ENCODE measurements at regions not wholly inside any gene's neighbourhood (a gene's known extent, or its start where the extent isn't known, plus 50 kb on each side); places are given as distances from the start of the nearest gene placed in this dataset.

- BruUV-seq (replicated peaks) = no TSS peak
- intact Hi-C loops (cut with micrococcal nuclease) = no loop called here
- ChIA-PET CTCF (ENCODE audit: low intra/inter-chr PET ratio) (no interaction called here), POLR2A (no interaction called here)
- Histone ChIP-seq H3K4me2 (ENCODE audit: insufficient read depth, low read length) (no peak overlapping the region), H3K9me3 (replicated peaks; ENCODE audit: control insufficient read depth, insufficient read depth, low read depth, low read length) (no peaks in the 10 kb centered on the region), H3K27me3 (ENCODE audit: control insufficient read depth in 2 of 2, insufficient read depth in 2 of 2, low read length in 2 of 2) (no peaks in the 10 kb centered on the region), H3K9me1 (ENCODE audit: control insufficient read depth, insufficient read depth, low read length) (no peaks in the 10 kb centered on the region), H3K4me3 (no peak overlapping the region), H4K20me1 (replicated peaks; ENCODE audit: control insufficient read depth, insufficient read depth, low read length) (no peaks in the 10 kb centered on the region), H3K27ac (ENCODE audit: extremely low read depth, low read depth, low read length) (no peak overlapping the region), H3K4me1 (replicated peaks in 1 of 2; ENCODE audit: control insufficient read depth in 2 of 2, insufficient read depth in 2 of 2, low read length in 2 of 2) (no peaks in the 10 kb centered on the region), H3K79me2 (ENCODE audit: control insufficient read depth, insufficient read depth, low read length) (no peaks in the 10 kb centered on the region), H3K9ac (ENCODE audit: insufficient read depth in 1 of 2, low read depth in 2 of 2, low read length in 2 of 2) (no peak overlapping the region), H3K36me3 (ENCODE audit: control insufficient read depth, insufficient read depth, low read length) (no peaks in the 10 kb centered on the region), H2AFZ (ENCODE audit: low read depth, low read length) (no peak overlapping the region)
- no peak for TF ChIP-seq ZNF124 (CRISPR knock-in tag; IDR thresholded peaks at IDR 0.05)
- no peak for TF ChIP-seq CBX3 (IDR thresholded peaks at IDR 0.05; ENCODE audit: borderline replicate concordance in 1 of 2, low read length in 2 of 2)
- TF ChIP-seq CLOCK (CRISPR knock-in tag; IDR thresholded peaks at IDR 0.05; ENCODE audit: borderline replicate concordance) = no peak
- no peak for TF ChIP-seq BCLAF1 (IDR thresholded peaks at IDR 0.05; ENCODE audit: borderline replicate concordance in 1 of 2, control insufficient read depth in 1 of 2, low read depth in 2 of 2, low read length in 1 of 2)
- no peak for TF ChIP-seq PHTF2 (CRISPR knock-in tag; IDR thresholded peaks at IDR 0.05)
- no peak for FAIRE-seq
- in situ Hi-C loops (cut with MboI) = no loop called here
- no peak for ATAC-seq
- DNase-seq (ENCODE audit: extremely low read depth in 1 of 4, low spot score in 3 of 4) = no peak
- WGBS (ENCODE audit: insufficient coverage, low coverage, missing lambda C conversion rate) = 0% methylated on average over 1 of the region's 1 CpG
These were observed 335.3 kb upstream of the NECTIN3 start for GRCh38 chr3:110736332-110736731.

Measured in K562 (cell line).